SK-N-MC (cell line): ENCODE measurements at regions not wholly inside any gene's neighbourhood (a gene's known extent, or its start where the extent isn't known, plus 50 kb on each side); places are given as distances from the start of the nearest gene placed in this dataset.

Source experiments
- EZH2 ChIP-seq: fragments of 200-600 bp; sonication (generic); IDR thresholded peaks from one replicate; pipeline ENCODE4 v1.6.1; 2017; ENCODE audit warnings: antibody characterized with exemption
- POLR2AphosphoS5 ChIP-seq: IDR thresholded peaks from 2 replicates; pipeline ENCODE4 v1.6.1; 2012; ENCODE audit warnings: mild to moderate bottlenecking, low read depth, low read length, borderline replicate concordance

DNA sequence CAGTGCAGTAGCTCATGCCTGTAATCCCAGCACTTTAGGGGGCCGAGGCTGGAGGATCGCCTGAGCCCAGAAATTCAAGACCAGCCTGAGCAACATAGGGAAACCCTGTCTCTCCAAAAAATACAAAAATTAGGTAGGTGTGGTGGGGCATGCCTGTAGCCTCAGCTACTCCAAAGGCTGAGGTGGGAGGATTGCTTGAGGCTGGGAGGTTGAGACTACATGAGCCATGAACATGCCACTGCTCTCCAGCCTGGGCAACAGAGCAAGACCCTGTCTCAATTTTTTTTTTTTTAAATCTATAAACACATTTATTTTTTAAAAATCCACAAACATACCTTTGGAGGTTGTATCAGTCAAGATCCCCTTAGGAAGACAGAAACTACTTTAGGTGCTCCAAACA is 326.3 kb downstream of the EPHA4 start:
- TF ChIP-seq POLR2AphosphoS5 (no peak), EZH2 (no peak)
